K562 (cell line): ENCODE measurements at regions not wholly inside any gene's neighbourhood (a gene's known extent, or its start where the extent isn't known, plus 50 kb on each side); places are given as distances from the start of the nearest gene placed in this dataset.

Experiments used
- ATAC-seq: fragments of 200-7000 bp; cut with Tn5 transposase; 3 replicates; pipeline ENCODE4 v1.9.1; 2020; ENCODE audit warnings: moderate library complexity
- BruUV-seq: library from RNA; stranded (reverse); fragments of 400-500 nt; replicated peaks from 2 replicates; lab custom pipeline; 2021; lab: Mats Ljungman, UMichigan
- CTCF ChIA-PET: fragments of 300-600 bp; formaldehyde crosslinking; extraction: SDS; loops from one replicate; lab custom pipeline; 2021; ENCODE audit warnings: low intra/inter-chr PET ratio; lab: Yijun Ruan, JAX
- POLR2A ChIA-PET: fragments of 300-600, 350-650 bp; sonication (Branson Sonifier 250); formaldehyde crosslinking; extraction: SDS; loops from one replicate; lab custom pipeline; 2021; ENCODE audit warnings: antibody characterized with exemption, inconsistent platforms; lab: Yijun Ruan, JAX
- DNase-seq, 4 experiments: peaks; one replicate each; pipeline versions ENCODE4 v3.0.0 to v3.0.0-alpha.2; 2011 to 2018; ENCODE audit warnings: low spot score in 3 of 4, mixed read lengths in 3 of 4; ENCODE audit errors: extremely low read depth in 1 of 4
- FAIRE-seq: peaks from 2 replicates; lab custom pipeline; 2011; peaks lifted over from hg19 to GRCh38; lab: Jason Lieb, UNC
- H2AFZ ChIP-seq: 2 replicates; pipeline ENCODE4 v1.6.0; 2011; ENCODE audit warnings: low read depth, low read length, control low read depth, inconsistent platforms
- H3K27ac ChIP-seq: fragments of 200-600 bp; 3 replicates; pipeline ENCODE4 v1.8.0; 2011; ENCODE audit warnings: low read depth, mild to moderate bottlenecking, control low read depth, inconsistent platforms, low read length, moderate library complexity, mixed read lengths; ENCODE audit errors: extremely low read depth
- H3K27me3 ChIP-seq, 2 experiments: fragments of 300-600 bp in 1 of 2; 2 replicates in 1 of 2; 3 replicates in 1 of 2; pipeline versions ENCODE4 v1.6.0 to v1.8.0; 2011; ENCODE audit warnings: inconsistent platforms in 2 of 2, low read length in 2 of 2, mild to moderate bottlenecking in 1 of 2, mixed read lengths in 1 of 2, moderate library complexity in 1 of 2; ENCODE audit not compliant: control insufficient read depth in 2 of 2, insufficient read depth in 2 of 2
- H3K36me3 ChIP-seq: fragments of 300-600 bp; 3 replicates; pipeline ENCODE4 v1.8.0; 2011; ENCODE audit warnings: mild to moderate bottlenecking, low read length, inconsistent platforms; ENCODE audit not compliant: control insufficient read depth, insufficient read depth
- H3K4me1 ChIP-seq, 2 experiments: fragments of 200-600 bp in 1 of 2; replicated peaks in 1 of 2; 2 replicates in 1 of 2; 3 replicates in 1 of 2; pipeline versions ENCODE4 v1.5.1 to v1.8.0; 2011; ENCODE audit warnings: inconsistent platforms in 2 of 2, low read length in 2 of 2, mild to moderate bottlenecking in 1 of 2, mixed read lengths in 1 of 2, moderate library complexity in 1 of 2; ENCODE audit not compliant: control insufficient read depth in 2 of 2, insufficient read depth in 2 of 2
- H3K4me2 ChIP-seq: 2 replicates; pipeline ENCODE4 v1.6.1; 2011; ENCODE audit warnings: low read length, control low read depth, inconsistent platforms, mixed read lengths; ENCODE audit not compliant: insufficient read depth
- H3K4me3 ChIP-seq: fragments of 200-600 bp; sonication (generic), shearing (Covaris generic); 2 replicates; pipeline ENCODE4 v1.5.1; 2016; ENCODE audit warnings: control low read depth, inconsistent platforms
- H3K79me2 ChIP-seq: fragments of 200-600 bp; 3 replicates; pipeline ENCODE4 v1.8.0; 2011; ENCODE audit warnings: low read length, inconsistent platforms; ENCODE audit not compliant: control insufficient read depth, insufficient read depth
- H3K9ac ChIP-seq, 2 experiments: 2 replicates each; pipeline versions ENCODE4 v1.6.0 to v1.6.1; 2011; ENCODE audit warnings: low read depth in 2 of 2, low read length in 2 of 2, control low read depth in 1 of 2, inconsistent platforms in 1 of 2, mild to moderate bottlenecking in 1 of 2, mixed read lengths in 1 of 2; ENCODE audit not compliant: insufficient read depth in 1 of 2
- H3K9me1 ChIP-seq: one replicate; pipeline ENCODE4 v1.6.0; 2011; ENCODE audit warnings: inconsistent platforms, mild to moderate bottlenecking, low read length, moderate library complexity; ENCODE audit not compliant: control insufficient read depth, insufficient read depth
- H3K9me3 ChIP-seq: replicated peaks from 2 replicates; pipeline ENCODE4 v1.5.1; 2011; ENCODE audit warnings: low read depth, low read length, inconsistent platforms; ENCODE audit not compliant: control insufficient read depth, insufficient read depth
- H4K20me1 ChIP-seq: replicated peaks from 2 replicates; pipeline ENCODE4 v1.6.1; 2011; ENCODE audit warnings: low read length, inconsistent platforms, mixed read lengths; ENCODE audit not compliant: control insufficient read depth, insufficient read depth
- CBFA2T2 ChIP-seq: fragments of 450-650 bp; conservative IDR thresholded peaks from 2 replicates; pipeline ENCODE4 v1.6.1; 2017; ENCODE audit warnings: mild to moderate bottlenecking
- CEBPZ ChIP-seq: fragments of 150-350 bp; IDR thresholded peaks from 2 replicates; pipeline ENCODE4 v1.6.1; 2014; ENCODE audit warnings: low read depth, mild to moderate bottlenecking, low read length, borderline replicate concordance
- FOXM1 ChIP-seq, 2 experiments: fragments of 450-650 bp in 1 of 2; sonication (generic) in 1 of 2; formaldehyde crosslinking in 1 of 2; IDR thresholded peaks; 2 replicates each; pipeline versions ENCODE4 v1.6.1 to v1.9.0; 2017 to 2022; ENCODE audit warnings: low read depth in 2 of 2, mild to moderate bottlenecking in 2 of 2, missing genetic modification reagents in 1 of 2, moderate library complexity in 1 of 2
- MTA3 ChIP-seq: fragments of 450-650 bp; formaldehyde crosslinking; IDR thresholded peaks from 2 replicates; pipeline ENCODE4 v1.6.1; 2017; ENCODE audit warnings: mild to moderate bottlenecking, borderline replicate concordance
- RAD51 ChIP-seq: fragments of 450-650 bp; IDR thresholded peaks from 2 replicates; pipeline ENCODE4 v1.7.1; 2016; ENCODE audit warnings: low read depth, mild to moderate bottlenecking, borderline replicate concordance
- RBM17 ChIP-seq: fragments of 200-400 bp; formaldehyde crosslinking; IDR thresholded peaks from 2 replicates; pipeline ENCODE4 v1.6.1; 2017; ENCODE audit warnings: low read depth, mild to moderate bottlenecking, low read length, borderline replicate concordance
- SMAD2 ChIP-seq: fragments of 150-350 bp; IDR thresholded peaks from 2 replicates; pipeline ENCODE4 v1.6.1; 2014; ENCODE audit warnings: low read depth, mild to moderate bottlenecking, low read length
- SRSF9 ChIP-seq: fragments of 200-400 bp; formaldehyde crosslinking; IDR thresholded peaks from 2 replicates; pipeline ENCODE4 v1.6.1; 2017; ENCODE audit warnings: low read depth, low read length, borderline replicate concordance
- TOE1 ChIP-seq, 2 experiments: fragments of 450-650 bp in 1 of 2; sonication (generic) in 1 of 2; formaldehyde crosslinking in 1 of 2; IDR thresholded peaks; 2 replicates each; pipeline versions ENCODE4 v1.7.1 to v1.8.0; 2016 to 2022; ENCODE audit warnings: borderline replicate concordance in 2 of 2, mild to moderate bottlenecking in 2 of 2, antibody characterized with exemption in 1 of 2, inconsistent platforms in 1 of 2, low read depth in 1 of 2, missing genetic modification reagents in 1 of 2, moderate library complexity in 1 of 2
- USF1 ChIP-seq: sonication (generic); formaldehyde crosslinking; IDR thresholded peaks from 2 replicates; pipeline ENCODE4 v1.9.0; 2022; ENCODE audit warnings: mild to moderate bottlenecking, missing genetic modification reagents
- WGBS: fragments of 100-300 bp; shearing (Covaris generic); methylation state at CpG from one replicate; pipeline ENCODE4 v1.1.6; 2016; ENCODE audit warnings: low coverage, mixed read lengths; ENCODE audit not compliant: insufficient coverage; ENCODE audit errors: missing lambda C conversion rate; 5-methylcytosine and 5-hydroxymethylcytosine counted together
- in situ Hi-C: fragments of 300-500 bp; cut with MboI; formaldehyde crosslinking; loops from 4 replicates; pipeline ENCODE4 v1.15.0; 2018; ENCODE audit warnings: inconsistent platforms, mixed read lengths
- intact Hi-C: fragments of 100-400 bp; cut with micrococcal nuclease; formaldehyde crosslinking; loops from 2 replicates; pipeline ENCODE4 v1.14.2; 2022
- TF ChIP-seq, protein P1 (sequence below): sonication (generic); formaldehyde crosslinking; IDR thresholded peaks from 2 replicates; pipeline ENCODE4 v1.5.0; 2020; ENCODE audit warnings: missing genetic modification reagents
- TF ChIP-seq, protein P2 (sequence below): fragments of 450-650 bp; formaldehyde crosslinking; IDR thresholded peaks from 2 replicates; pipeline ENCODE4 v1.4.0; 2020; ENCODE audit warnings: mild to moderate bottlenecking, mixed read lengths

DNA sequence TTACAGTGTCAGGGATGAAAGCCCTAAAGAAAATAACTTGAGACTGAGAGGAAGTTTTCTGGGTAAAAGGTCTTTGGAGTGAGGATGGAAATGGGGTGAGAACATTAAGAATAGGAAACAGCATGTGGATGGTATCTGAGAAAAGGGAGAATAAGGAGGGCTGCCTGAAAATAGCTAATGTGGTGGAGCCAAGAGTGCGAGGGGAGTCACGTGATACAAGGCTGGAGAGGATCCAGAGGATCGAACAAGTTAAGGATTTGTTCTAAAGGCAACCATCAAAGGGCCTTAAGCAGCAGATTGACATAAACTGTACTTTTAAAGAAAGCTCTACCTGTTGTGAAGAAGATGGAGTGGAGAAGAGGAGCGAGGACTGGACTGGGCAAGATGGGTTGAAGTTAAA lies 347.4 kb upstream of the AGA start:
- no peaks in the 10 kb centered on the region for H4K20me1 ChIP-seq
- no peaks in the 10 kb centered on the region for H3K36me3 ChIP-seq
- DNase-seq (no peak), FAIRE-seq (no peak), ATAC-seq (no peak)
- no peaks in the 10 kb centered on the region for H3K9me1 ChIP-seq
- H3K27me3 ChIP-seq = no peaks in the 10 kb centered on the region
- CTCF ChIA-PET = no interaction called here
- no peak overlapping the region for H2AFZ ChIP-seq
- in situ Hi-C loops = no loop called here
- H3K79me2 ChIP-seq = no peaks in the 10 kb centered on the region
- H3K4me2 ChIP-seq = no peak overlapping the region
- no peak overlapping the region for H3K9ac ChIP-seq
- H3K9me3 ChIP-seq = no peaks in the 10 kb centered on the region
- no peak overlapping the region for H3K27ac ChIP-seq
- H3K4me3 ChIP-seq = no peak overlapping the region
- peak; percentile 63 for TF ChIP-seq RAD51
- TF ChIP-seq SRSF9 = no peak
- TF ChIP-seq CEBPZ = no peak
- no peak for TF ChIP-seq RBM17
- TF ChIP-seq TOE1 (IDR thresholded peaks at IDR 0.05; ENCODE audit: borderline replicate concordance) = peak; percentile 63; the same call in 1 of the 2 replicates
- TF ChIP-seq TOE1 (CRISPR knock-in tag; IDR thresholded peaks at IDR 0.05; ENCODE audit: borderline replicate concordance, low read depth) = no peak
- peak; percentile 24; the same call in 1 of the 2 replicates for TF ChIP-seq CBFA2T2
- TF ChIP-seq, protein P1, sequence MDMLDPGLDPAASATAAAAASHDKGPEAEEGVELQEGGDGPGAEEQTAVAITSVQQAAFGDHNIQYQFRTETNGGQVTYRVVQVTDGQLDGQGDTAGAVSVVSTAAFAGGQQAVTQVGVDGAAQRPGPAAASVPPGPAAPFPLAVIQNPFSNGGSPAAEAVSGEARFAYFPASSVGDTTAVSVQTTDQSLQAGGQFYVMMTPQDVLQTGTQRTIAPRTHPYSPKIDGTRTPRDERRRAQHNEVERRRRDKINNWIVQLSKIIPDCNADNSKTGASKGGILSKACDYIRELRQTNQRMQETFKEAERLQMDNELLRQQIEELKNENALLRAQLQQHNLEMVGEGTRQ = peak; percentile 8; the same call in 1 of the 2 replicates
- TF ChIP-seq FOXM1 (IDR thresholded peaks at IDR 0.05; ENCODE audit: low read depth) = no peak
- TF ChIP-seq FOXM1 (CRISPR knock-in tag; IDR thresholded peaks at IDR 0.05; ENCODE audit: low read depth) = no peak
- peak; percentile 46; the same call in 1 of the 2 replicates for TF ChIP-seq USF1 (CRISPR knock-in tag)
- TF ChIP-seq, protein P2, sequence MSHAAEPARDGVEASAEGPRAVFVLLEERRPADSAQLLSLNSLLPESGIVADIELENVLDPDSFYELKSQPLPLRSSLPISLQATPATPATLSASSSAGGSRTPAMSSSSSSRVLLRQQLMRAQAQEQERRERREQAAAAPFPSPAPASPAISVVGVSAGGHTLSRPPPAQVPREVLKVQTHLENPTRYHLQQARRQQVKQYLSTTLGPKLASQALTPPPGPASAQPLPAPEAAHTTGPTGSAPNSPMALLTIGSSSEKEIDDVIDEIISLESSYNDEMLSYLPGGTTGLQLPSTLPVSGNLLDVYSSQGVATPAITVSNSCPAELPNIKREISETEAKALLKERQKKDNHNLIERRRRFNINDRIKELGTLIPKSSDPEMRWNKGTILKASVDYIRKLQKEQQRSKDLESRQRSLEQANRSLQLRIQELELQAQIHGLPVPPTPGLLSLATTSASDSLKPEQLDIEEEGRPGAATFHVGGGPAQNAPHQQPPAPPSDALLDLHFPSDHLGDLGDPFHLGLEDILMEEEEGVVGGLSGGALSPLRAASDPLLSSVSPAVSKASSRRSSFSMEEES (CRISPR knock-in tag) = peak; percentile 78
- TF ChIP-seq SMAD2 = no peak
- TF ChIP-seq MTA3 = no peak
- no TSS peak for BruUV-seq
- WGBS = 6% methylated on average over 4 of the region's 4 CpGs
- intact Hi-C loops = no loop called here
- POLR2A ChIA-PET = no interaction called here
- no peaks in the 10 kb centered on the region for H3K4me1 ChIP-seq
